GM18858 (cell line): ENCODE measurements at regions not wholly inside any gene's neighbourhood (a gene's known extent, or its start where the extent isn't known, plus 50 kb on each side); places are given as distances from the start of the nearest gene placed in this dataset.

Experiments
- ATAC-seq: cut with Tn5 transposase; IDR thresholded peaks from one replicate; pipeline ENCODE4 v1.9.1; 2021; ENCODE audit not compliant: unreplicated experiment

GRCh38 chr12:125473501-125473900 is 408.3 kb downstream of the AACS start:
- no peak for ATAC-seq

GRCh38 chr12:125487336-125487735 is 422.1 kb downstream of the AACS start:
- ATAC-seq: no peak

GRCh38 chr12:125491553-125491952 is 426.3 kb downstream of the AACS start:
- no peak for ATAC-seq

- no peak for ATAC-seq
Measured at GRCh38 chr12:125492354-125493270, 427.4 kb downstream of the AACS start.

GRCh38 chr12:125493704-125494308 is 428.6 kb downstream of the AACS start:
- ATAC-seq: no peak

GRCh38 chr12:125503128-125503527 is 437.9 kb downstream of the AACS start:
- ATAC-seq: no peak

GRCh38 chr12:125509195-125509594 is 444.0 kb downstream of the AACS start:
- ATAC-seq: no peak

- ATAC-seq: no peak
Measured at GRCh38 chr12:125512541-125513298, 447.5 kb downstream of the AACS start.

- no peak for ATAC-seq
Measured at GRCh38 chr12:125515887-125516286, 450.7 kb downstream of the AACS start.

GRCh38 chr12:125518074-125518473 is 452.8 kb downstream of the AACS start:
- ATAC-seq: no peak

- ATAC-seq: no peak
Measured at GRCh38 chr12:125519026-125519651, 453.9 kb downstream of the AACS start.

GRCh38 chr12:125525879-125526278 is 460.6 kb downstream of the AACS start:
- no peak for ATAC-seq

- ATAC-seq: no peak
Measured at GRCh38 chr12:125528281-125528680, 463.0 kb downstream of the AACS start.

GRCh38 chr12:125530201-125530600 is 465.0 kb downstream of the AACS start:
- ATAC-seq: no peak

GRCh38 chr12:125530876-125531275 is 465.6 kb downstream of the AACS start:
- ATAC-seq: no peak

GRCh38 chr12:125531574-125531973 is 466.3 kb downstream of the AACS start:
- no peak for ATAC-seq

- no peak for ATAC-seq
Measured at GRCh38 chr12:125533434-125534029, 468.3 kb downstream of the AACS start.

- ATAC-seq: no peak
Measured at GRCh38 chr12:125538401-125539199, 473.4 kb downstream of the AACS start.

- ATAC-seq: no peak
Measured at GRCh38 chr12:125540580-125541204, 475.5 kb downstream of the AACS start.

GRCh38 chr12:125544960-125545359 is 479.7 kb downstream of the AACS start:
- ATAC-seq: no peak
